GM12872 (cell line): ENCODE measurements at regions not wholly inside any gene's neighbourhood (a gene's known extent, or its start where the extent isn't known, plus 50 kb on each side); places are given as distances from the start of the nearest gene placed in this dataset.

Experiments
- CTCF ChIP-seq: IDR thresholded peaks from 3 replicates; pipeline ENCODE4 v1.5.1; 2011; ENCODE audit warnings: low read depth, mild to moderate bottlenecking, low read length, moderate library complexity; ENCODE audit not compliant: insufficient read depth

- TF ChIP-seq CTCF = no peak
These were observed 285.8 kb upstream of the ZNF462 start for GRCh38 chr9:106577121-106577520.

- TF ChIP-seq CTCF = no peak
These were observed 282.4 kb upstream of the ZNF462 start for GRCh38 chr9:106580546-106580945.

GRCh38 chr9:106581973-106582372 is 281.0 kb upstream of the ZNF462 start:
- TF ChIP-seq CTCF = no peak

GRCh38 chr9:106583751-106584150 is 279.2 kb upstream of the ZNF462 start:
- no peak for TF ChIP-seq CTCF

GRCh38 chr9:106587042-106587441 is 275.9 kb upstream of the ZNF462 start:
- TF ChIP-seq CTCF = no peak

DNA sequence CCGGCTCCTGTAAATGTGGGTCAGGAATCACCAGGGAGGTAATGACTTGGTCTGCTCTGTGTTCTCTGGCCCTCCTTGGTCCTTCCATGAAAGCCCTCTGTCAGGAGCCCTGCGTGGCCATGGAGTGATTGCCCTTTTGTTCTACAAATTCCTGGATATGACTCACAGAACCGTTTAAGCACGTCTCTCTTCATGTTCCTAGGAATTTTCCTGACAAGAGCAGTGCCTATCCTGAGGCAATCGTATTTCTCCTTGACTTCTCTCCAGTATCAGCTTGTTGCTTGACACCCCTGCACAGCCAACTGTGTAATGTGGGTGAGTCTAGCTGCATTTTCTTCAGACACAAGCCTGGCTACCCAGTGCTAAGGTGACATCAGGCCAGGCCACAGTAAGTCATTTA is 274.3 kb upstream of the ZNF462 start:
- no peak for TF ChIP-seq CTCF

DNA sequence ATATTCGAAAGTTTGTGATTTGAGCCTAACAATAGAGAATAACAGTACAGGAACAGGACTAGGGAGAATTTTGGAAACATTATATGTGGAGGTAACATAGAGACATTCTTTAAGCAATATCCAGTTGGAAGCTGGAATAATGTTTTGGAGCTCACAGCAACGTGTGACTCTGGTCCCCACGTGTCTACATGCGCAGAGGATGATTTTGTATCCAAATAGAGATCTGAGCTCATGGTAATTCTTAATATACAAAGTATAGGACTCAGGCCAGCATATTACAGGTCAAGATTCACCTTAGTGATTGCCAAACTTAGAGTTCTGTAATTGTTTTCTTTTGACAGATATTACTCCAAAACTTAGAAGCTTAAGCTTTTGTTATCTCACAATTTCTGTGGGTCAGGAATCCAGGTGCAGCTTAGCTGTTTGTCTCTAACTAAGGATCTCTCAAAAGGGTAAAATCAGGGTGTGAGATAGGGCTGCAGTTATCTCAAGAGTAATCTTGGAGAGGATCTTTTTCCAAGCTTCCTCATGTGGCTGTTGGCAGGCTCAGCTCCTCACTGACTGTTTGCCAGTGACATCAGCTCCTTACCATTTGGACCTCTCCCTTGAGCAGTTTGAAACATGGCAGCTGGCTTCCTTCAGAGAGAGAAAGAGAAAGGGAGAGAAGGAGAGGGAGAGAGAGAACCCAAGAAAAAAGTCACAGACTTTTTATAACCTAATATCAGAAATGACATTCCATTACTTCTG is 272.0 kb upstream of the ZNF462 start:
- no peak for TF ChIP-seq CTCF

GRCh38 chr9:106593201-106593600 is 269.8 kb upstream of the ZNF462 start:
- TF ChIP-seq CTCF = no peak
